HG03575 (cell line): ENCODE measurements at regions not wholly inside any gene's neighbourhood (a gene's known extent, or its start where the extent isn't known, plus 50 kb on each side); places are given as distances from the start of the nearest gene placed in this dataset.
"Not testable (repeated sequence)": the region's sequence is repeated elsewhere in the genome, so short reads cannot be mapped to it uniquely, and the experiment has no call there.

Source experiments
- ATAC-seq: cut with Tn5 transposase; IDR thresholded peaks from one replicate; pipeline ENCODE4 v1.9.1; 2021; ENCODE audit not compliant: unreplicated experiment, insufficient number of reproducible peaks, low FRiP score; ENCODE audit errors: extremely low read depth

- no peak for ATAC-seq
Measured at GRCh38 chr5:44933686-44934085, 124.9 kb downstream of the MRPS30 start.

DNA sequence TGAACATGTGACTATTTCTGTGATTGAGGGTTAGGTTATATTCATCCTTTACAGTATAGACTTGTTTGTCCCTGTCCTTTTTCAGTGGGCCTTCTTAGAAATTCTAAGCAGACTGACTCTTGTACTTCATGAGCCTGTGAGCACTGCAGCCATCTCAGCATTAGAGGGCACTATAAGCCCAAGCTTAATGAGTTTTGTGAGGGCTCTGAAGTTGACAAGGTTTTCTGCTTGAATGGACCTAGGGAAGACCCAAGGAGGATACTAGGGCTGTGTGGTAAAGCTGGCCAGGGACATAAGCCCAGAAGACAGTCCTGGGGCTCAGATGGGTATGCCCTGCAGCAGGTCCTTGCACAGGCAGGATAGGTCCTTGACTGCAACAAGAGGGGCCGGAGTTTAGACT, 126.5 kb downstream of the MRPS30 start:
- no peak for ATAC-seq

- no peak for ATAC-seq
Measured at GRCh38 chr5:44935871-44936270, 127.1 kb downstream of the MRPS30 start.

DNA sequence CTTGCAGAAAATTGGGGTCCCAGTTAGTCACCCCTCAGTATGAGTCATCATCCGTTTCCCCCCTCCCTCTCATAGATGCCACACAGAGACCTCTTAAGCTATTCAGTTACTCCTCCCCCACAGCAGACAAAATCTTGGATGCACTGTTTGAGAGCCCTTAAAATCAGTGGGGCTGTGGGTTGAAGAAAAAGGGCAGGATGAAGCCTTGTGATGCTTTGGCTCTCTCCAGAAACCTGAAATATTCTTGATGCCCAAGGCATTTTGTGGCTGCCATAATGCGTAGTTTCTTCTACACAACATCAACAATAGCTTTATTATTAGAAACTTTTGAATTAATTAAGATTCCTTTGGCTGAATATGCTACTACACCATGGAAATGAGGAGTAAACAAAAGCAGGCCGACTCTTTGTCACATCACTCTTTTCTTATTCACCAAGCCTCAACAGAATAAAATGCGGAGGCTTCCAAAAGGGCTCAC, 133.8 kb downstream of the MRPS30 start:
- no peak for ATAC-seq

GRCh38 chr5:44943647-44944046, 134.9 kb downstream of the MRPS30 start:
- ATAC-seq, result no peak

- no peak for ATAC-seq
Measured at GRCh38 chr5:44945743-44946142, 137.0 kb downstream of the MRPS30 start.

DNA sequence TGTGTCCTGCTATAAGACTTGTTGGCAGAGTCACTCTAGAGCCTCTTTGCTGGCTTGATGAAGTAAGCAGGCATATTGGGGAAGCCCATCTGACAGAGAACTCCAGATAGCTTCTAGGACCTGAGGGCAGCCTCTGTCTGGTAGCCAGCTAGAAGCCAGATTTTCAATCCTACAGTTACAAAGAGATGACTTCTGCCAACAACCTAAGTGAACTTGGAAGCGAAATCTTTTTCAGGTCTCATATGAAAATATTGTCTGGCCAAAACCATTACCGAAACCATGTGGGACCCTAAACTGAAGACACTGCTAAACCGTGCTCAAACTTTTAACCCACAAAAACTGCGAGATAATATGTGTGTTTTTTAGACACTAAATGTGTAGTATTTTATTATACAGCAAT, 140.9 kb downstream of the MRPS30 start:
- no peak for ATAC-seq

- no peak for ATAC-seq
Measured at GRCh38 chr5:44951371-44951770, 142.6 kb downstream of the MRPS30 start.

DNA sequence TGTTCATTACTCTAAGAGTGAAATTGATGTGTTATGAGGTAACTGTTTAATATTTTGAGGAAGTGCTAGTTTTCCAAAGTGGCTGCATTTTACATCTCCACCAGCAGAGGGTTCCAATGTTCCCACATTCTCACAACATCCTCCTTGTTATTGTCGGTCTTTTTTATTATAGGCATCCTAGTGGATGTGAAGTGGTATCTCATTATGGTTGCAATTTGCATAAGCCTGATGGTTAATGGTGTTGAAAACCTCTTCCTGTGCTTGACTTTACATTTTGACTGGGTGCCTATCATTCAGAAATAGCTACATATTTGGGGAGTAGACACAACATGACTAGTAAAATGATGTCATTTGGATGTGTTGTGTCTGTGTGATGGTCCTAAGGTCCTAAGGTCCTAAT, 143.6 kb downstream of the MRPS30 start:
- ATAC-seq, result peak; percentile 74

DNA sequence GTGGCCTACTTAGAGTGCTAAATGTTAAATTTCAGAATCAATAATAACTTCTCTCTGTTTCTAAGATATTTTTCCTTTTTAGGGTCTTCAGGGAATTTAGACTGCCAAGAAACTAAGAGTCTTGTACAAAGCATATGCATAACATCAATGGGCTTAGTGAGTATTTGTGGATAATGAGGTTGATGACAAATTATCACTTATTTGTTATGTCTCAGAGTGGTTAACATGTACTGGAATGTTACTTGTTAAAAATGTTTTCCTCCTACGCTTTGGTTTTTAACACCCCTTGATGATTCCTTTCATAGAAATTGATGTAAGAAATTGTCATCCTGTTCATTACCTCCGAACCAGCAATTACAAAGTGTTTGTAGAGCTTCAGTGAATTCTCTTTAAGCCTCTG, 144.3 kb downstream of the MRPS30 start:
- no peak for ATAC-seq

- ATAC-seq, result not testable (repeated sequence)
Measured at GRCh38 chr5:44958943-44959454, 150.3 kb downstream of the MRPS30 start.

DNA sequence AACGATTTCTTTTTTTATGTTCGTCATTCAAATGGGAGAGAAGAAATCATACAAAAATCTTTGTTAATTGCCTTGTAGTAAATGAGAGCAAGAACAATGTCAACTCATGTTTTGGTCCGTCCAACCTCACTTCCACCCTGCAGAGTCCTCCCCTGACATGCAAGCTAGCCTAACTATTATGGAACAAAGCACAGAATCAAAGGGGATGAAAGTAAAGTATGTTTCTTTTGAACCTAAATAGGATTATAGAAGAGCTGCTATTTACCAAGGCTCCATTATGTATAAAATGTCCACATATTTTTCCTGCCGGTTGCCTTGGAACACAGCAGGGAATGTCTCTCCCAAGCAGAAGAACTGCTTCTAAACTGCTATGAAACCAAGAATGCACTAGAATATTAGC, 161.1 kb downstream of the MRPS30 start:
- no peak for ATAC-seq

GRCh38 chr5:44970963-44971362, 162.2 kb downstream of the MRPS30 start:
- not testable (repeated sequence) for ATAC-seq

- ATAC-seq, result no peak
Measured at GRCh38 chr5:44974813-44975212, 166.1 kb downstream of the MRPS30 start.

DNA sequence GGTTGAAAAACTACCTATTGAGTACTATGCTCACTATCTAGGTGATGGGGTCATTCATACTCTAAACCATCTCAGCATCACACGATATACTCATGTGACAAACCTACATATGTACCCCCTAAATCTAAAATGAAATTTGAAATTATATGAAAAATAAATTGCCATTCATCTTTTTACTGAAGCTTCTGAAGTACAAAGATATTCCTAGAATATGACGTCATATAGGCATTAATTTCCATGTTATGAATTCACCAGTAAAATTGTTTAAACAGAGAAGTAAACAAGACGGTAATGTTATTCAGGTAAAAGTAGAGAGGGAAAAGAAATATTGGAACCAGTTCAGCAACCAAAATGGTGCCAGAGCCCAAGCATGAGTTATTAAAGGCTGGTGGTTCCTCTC, 173.0 kb downstream of the MRPS30 start:
- ATAC-seq, result no peak

DNA sequence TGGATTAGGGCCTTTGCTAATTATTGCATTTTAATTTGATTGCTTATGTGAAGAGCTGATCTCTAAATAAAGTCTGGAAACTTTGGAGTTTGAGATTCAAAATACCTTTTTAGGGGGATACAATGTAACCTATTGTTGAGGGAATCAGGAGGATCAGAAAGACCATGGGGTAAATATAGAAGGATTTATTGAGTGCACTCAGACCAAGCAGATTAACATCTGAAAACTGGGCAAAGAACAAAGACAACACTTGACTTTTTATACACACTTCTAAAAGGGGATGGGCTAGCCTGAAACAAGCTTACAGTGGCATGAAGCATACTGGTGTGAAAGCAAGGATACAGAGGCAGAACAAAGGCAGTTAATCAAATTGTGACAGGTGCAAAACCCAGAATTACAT, 174.3 kb downstream of the MRPS30 start:
- ATAC-seq, result no peak

DNA sequence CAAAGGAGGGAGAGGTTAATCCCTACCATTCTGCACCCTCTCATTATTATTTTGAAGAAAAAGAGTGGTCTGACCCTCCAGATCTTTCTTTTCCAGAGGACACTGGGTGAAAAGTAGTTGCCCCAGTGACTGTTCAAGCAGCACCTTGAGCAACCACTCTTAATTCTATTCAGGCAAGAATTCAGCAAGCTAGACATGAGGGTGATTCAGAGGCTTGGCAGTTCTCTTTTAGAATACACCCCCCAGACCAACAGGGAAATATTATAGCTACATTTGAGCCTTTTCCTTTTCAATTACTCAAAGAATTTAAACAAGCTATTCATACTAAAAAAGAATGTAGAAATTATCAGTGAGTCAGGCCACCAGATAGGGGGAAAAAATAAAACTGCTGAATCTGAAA, 178.3 kb downstream of the MRPS30 start:
- ATAC-seq, result no peak

DNA sequence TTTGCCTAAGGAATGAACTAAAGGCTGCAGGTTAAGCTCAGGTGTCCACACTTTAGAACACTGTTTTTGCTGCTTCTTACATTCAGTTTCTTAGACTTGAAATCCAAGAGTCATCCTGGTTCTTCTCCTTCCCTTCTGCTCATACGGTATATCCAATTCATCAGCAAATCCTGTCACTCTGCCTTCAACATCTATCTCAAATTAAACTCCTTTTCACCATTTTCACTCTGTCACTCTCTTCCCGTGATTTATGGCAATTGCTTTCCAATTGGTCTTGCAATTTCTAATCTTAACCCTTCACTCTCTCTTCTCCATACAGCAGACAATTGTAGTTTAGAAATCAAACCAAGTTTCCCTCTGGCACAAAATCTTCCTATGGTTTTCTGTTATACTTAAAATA, 182.9 kb downstream of the MRPS30 start:
- no peak for ATAC-seq

- no peak for ATAC-seq
Measured at GRCh38 chr5:44993286-44993685, 184.5 kb downstream of the MRPS30 start.

DNA sequence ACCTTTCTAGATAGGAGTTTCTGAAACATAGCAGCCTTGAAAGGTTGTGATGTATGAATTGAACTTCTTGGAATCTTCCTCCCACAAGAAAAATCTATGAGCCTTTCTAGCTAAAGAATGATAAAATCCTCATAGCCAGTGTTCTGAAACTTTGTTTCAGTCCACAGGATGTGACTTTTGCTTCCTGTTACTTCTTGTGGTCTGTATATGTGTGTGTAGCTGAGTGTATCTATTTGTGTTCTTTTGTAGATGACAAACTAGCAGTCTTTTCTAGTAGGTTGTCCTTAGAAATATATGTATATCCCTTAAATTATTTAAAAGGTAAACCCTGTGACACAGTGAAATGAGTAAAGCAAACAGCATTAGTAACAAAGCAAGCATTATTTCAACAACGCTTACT, 188.8 kb downstream of the MRPS30 start:
- ATAC-seq, result no peak

DNA sequence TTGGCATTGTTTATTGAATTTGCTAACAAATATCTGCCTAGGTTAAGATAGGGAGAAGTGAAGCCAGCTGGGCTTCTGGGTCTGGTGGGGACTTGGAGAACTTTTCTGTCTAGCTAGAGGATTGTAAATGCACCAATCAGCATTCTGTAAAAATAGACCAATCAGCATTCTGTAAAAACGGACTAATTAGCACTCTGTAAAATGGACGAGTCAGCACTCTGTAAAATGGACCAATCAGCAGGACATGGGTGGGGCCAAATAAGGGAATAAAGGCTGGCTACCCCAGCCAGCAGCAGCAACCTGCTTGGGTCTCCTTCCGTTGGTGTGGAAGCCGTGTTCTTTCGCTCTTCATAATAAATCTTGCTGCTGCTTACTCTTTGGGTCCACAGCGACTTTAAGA, 198.4 kb downstream of the MRPS30 start:
- not testable (repeated sequence) for ATAC-seq
